Trophoblast cell (in vitro differentiated cells and primary cell): ENCODE measurements at regions not wholly inside any gene's neighbourhood (a gene's known extent, or its start where the extent isn't known, plus 50 kb on each side); places are given as distances from the start of the nearest gene placed in this dataset.
"Not testable (repeated sequence)": the region's sequence is repeated elsewhere in the genome, so short reads cannot be mapped to it uniquely, and the experiment has no call there.

Experiments used
- DNase-seq, 2 donors: peaks; one replicate each; pipeline ENCODE4 v3.0.0-alpha.2; 2016
- H2AFZ ChIP-seq: 2 replicates; pipeline ENCODE4 v1.6.1; 2013; ENCODE audit warnings: low read length, moderate library complexity, mild to moderate bottlenecking; ENCODE audit not compliant: insufficient read depth, poor library complexity
- H2AK5ac ChIP-seq: 2 replicates; pipeline ENCODE4 v1.6.1; 2013; ENCODE audit warnings: mild to moderate bottlenecking, low read length
- H2BK120ac ChIP-seq: 2 replicates; pipeline ENCODE4 v1.6.1; 2013; ENCODE audit warnings: low read length, mild to moderate bottlenecking, moderate library complexity; ENCODE audit not compliant: insufficient read depth, poor library complexity
- H2BK12ac ChIP-seq: 2 replicates; pipeline ENCODE4 v1.6.1; 2013; ENCODE audit warnings: mild to moderate bottlenecking, low read length, moderate library complexity
- H2BK5ac ChIP-seq: 2 replicates; pipeline ENCODE4 v1.6.1; 2013; ENCODE audit warnings: low read length, low read depth, moderate library complexity, mild to moderate bottlenecking; ENCODE audit not compliant: poor library complexity
- H3K14ac ChIP-seq: 2 replicates; pipeline ENCODE4 v1.6.1; 2013; ENCODE audit warnings: mild to moderate bottlenecking, low read length
- H3K18ac ChIP-seq: 2 replicates; pipeline ENCODE4 v1.6.1; 2013; ENCODE audit warnings: mild to moderate bottlenecking, low read length
- H3K23ac ChIP-seq: 2 replicates; pipeline ENCODE4 v1.6.1; 2013; ENCODE audit warnings: low read length
- H3K27ac ChIP-seq: 2 replicates; pipeline ENCODE4 v1.5.1; 2013; ENCODE audit warnings: low read depth, mild to moderate bottlenecking, inconsistent platforms, low read length, moderate library complexity
- H3K27me3 ChIP-seq: 2 replicates; pipeline ENCODE4 v1.6.1; 2013; ENCODE audit warnings: inconsistent platforms, mild to moderate bottlenecking, low read length, moderate library complexity; ENCODE audit not compliant: insufficient read depth
- H3K36me3 ChIP-seq, 2 experiments: 1 replicate in 1 of 2; 2 replicates in 1 of 2; pipeline ENCODE4 v1.6.1; 2013; ENCODE audit warnings: low read length in 2 of 2, mild to moderate bottlenecking in 2 of 2, moderate library complexity in 1 of 2; ENCODE audit not compliant: insufficient read depth in 2 of 2, control insufficient read depth in 1 of 2
- H3K4ac ChIP-seq: 2 replicates; pipeline ENCODE4 v1.6.1; 2013; ENCODE audit warnings: low read depth, mild to moderate bottlenecking, low read length, moderate library complexity
- H3K4me1 ChIP-seq, 2 experiments: 1 replicate in 1 of 2; 2 replicates in 1 of 2; pipeline ENCODE4 v1.6.1; 2013; ENCODE audit warnings: low read length in 2 of 2, mild to moderate bottlenecking in 2 of 2, moderate library complexity in 1 of 2; ENCODE audit not compliant: insufficient read depth in 2 of 2, control insufficient read depth in 1 of 2
- H3K4me2 ChIP-seq: 2 replicates; pipeline ENCODE4 v1.6.1; 2013; ENCODE audit warnings: inconsistent platforms, mild to moderate bottlenecking, low read length, moderate library complexity
- H3K4me3 ChIP-seq: 2 replicates; pipeline ENCODE4 v1.5.1; 2013; ENCODE audit warnings: mild to moderate bottlenecking, low read depth, low read length, inconsistent platforms
- H3K79me1 ChIP-seq: one replicate; pipeline ENCODE4 v1.6.1; 2013; ENCODE audit warnings: low read length
- H3K79me2 ChIP-seq: 2 replicates; pipeline ENCODE4 v1.6.1; 2013; ENCODE audit warnings: low read length, mild to moderate bottlenecking; ENCODE audit not compliant: control insufficient read depth, insufficient read depth, poor library complexity
- H3K9ac ChIP-seq: 2 replicates; pipeline ENCODE4 v1.6.1; 2013; ENCODE audit warnings: mild to moderate bottlenecking, low read length
- H3K9me3 ChIP-seq: 2 replicates; pipeline ENCODE4 v1.6.1; 2013; ENCODE audit warnings: low read depth, mild to moderate bottlenecking, control low read depth, inconsistent platforms, low read length; ENCODE audit not compliant: insufficient read depth
- H4K12ac ChIP-seq: 2 replicates; pipeline ENCODE4 v1.6.1; 2013; ENCODE audit warnings: low read depth, mild to moderate bottlenecking, low read length, moderate library complexity
- H4K8ac ChIP-seq: 2 replicates; pipeline ENCODE4 v1.6.1; 2013; ENCODE audit warnings: low read depth, mild to moderate bottlenecking, low read length, moderate library complexity
- H4K91ac ChIP-seq: one replicate; pipeline ENCODE4 v1.6.1; 2013; ENCODE audit warnings: low read depth, mild to moderate bottlenecking, low read length, moderate library complexity
- WGBS: extraction: QIAGEN DNeasy Blood & Tissue Kit; methylation state at CpG from one replicate; pipeline ENCODE4 v1.1.7; 2013; ENCODE audit warnings: missing lambda C conversion rate; ENCODE audit not compliant: insufficient read length, insufficient coverage; ENCODE audit errors: extremely low coverage; 5-methylcytosine and 5-hydroxymethylcytosine counted together

GRCh38 chr2:134043028-134043427 is 210.8 kb upstream of the MGAT5 start:
- not testable (repeated sequence) for H2AK5ac ChIP-seq, H3K79me1 ChIP-seq, DNase-seq, H3K23ac ChIP-seq, H2BK12ac ChIP-seq, H2BK120ac ChIP-seq, H3K9ac ChIP-seq, H4K91ac ChIP-seq, H3K4me1 ChIP-seq, H3K4me2 ChIP-seq, H2AFZ ChIP-seq, H4K12ac ChIP-seq, H3K14ac ChIP-seq, H3K79me2 ChIP-seq, H4K8ac ChIP-seq, H3K4ac ChIP-seq, H3K27me3 ChIP-seq, H3K36me3 ChIP-seq, H3K9me3 ChIP-seq, H2BK5ac ChIP-seq, H3K18ac ChIP-seq, H3K4me3 ChIP-seq, H3K27ac ChIP-seq
- no CpG with 5 or more reads among the region's 8 CpGs for WGBS

GRCh38 chr2:134052173-134052572 is 201.7 kb upstream of the MGAT5 start:
- Histone ChIP-seq H4K12ac (no peak overlapping the region), H3K9ac (no peak overlapping the region), H2AK5ac (no peak overlapping the region), H3K4ac (no peak overlapping the region), H3K79me2 (no peaks in the 10 kb centered on the region), H2BK12ac (no peak overlapping the region), H2BK5ac (no peak overlapping the region), H4K8ac (no peak overlapping the region), H4K91ac (no peak overlapping the region), H3K14ac (no peak overlapping the region), H3K9me3 (no peaks in the 10 kb centered on the region), H2AFZ (no peak overlapping the region), H3K27me3 (no peaks in the 10 kb centered on the region), H3K36me3 (no peaks in the 10 kb centered on the region), H3K23ac (no peak overlapping the region), H3K4me2 (no peak overlapping the region), H3K79me1 (no peaks in the 10 kb centered on the region), H3K4me3 (no peak overlapping the region), H3K18ac (no peak overlapping the region), H3K27ac (no peak overlapping the region), H2BK120ac (no peak overlapping the region), H3K4me1 (no peaks in the 10 kb centered on the region)
- no CpG with 5 or more reads among the region's 4 CpGs for WGBS
- DNase-seq: no peak

GRCh38 chr2:134056173-134056572 is 197.7 kb upstream of the MGAT5 start:
- H3K79me1 ChIP-seq: no peaks in the 10 kb centered on the region
- H3K79me2 ChIP-seq: no peaks in the 10 kb centered on the region
- H3K9me3 ChIP-seq: no peaks in the 10 kb centered on the region
- no peaks in the 10 kb centered on the region for H3K4me1 ChIP-seq
- no peak overlapping the region for H4K12ac ChIP-seq
- H3K27me3 ChIP-seq: no peaks in the 10 kb centered on the region
- WGBS: no CpG with 5 or more reads among the region's 2 CpGs
- no peak overlapping the region for H2BK5ac ChIP-seq
- no peak overlapping the region for H3K18ac ChIP-seq
- H3K27ac ChIP-seq: no peak overlapping the region
- H3K4me3 ChIP-seq: no peak overlapping the region
- H4K91ac ChIP-seq: no peak overlapping the region
- H2BK120ac ChIP-seq: no peak overlapping the region
- H3K4me2 ChIP-seq: no peak overlapping the region
- no peak for DNase-seq
- no peak overlapping the region for H3K9ac ChIP-seq
- no peak overlapping the region for H4K8ac ChIP-seq
- H2AK5ac ChIP-seq: no peak overlapping the region
- H3K23ac ChIP-seq: no peak overlapping the region
- no peak overlapping the region for H3K14ac ChIP-seq
- H3K36me3 ChIP-seq: no peaks in the 10 kb centered on the region
- H2AFZ ChIP-seq: no peak overlapping the region
- no peak overlapping the region for H3K4ac ChIP-seq
- H2BK12ac ChIP-seq: no peak overlapping the region

- not testable (repeated sequence) for H4K12ac ChIP-seq, H3K18ac ChIP-seq, H4K91ac ChIP-seq, H3K79me2 ChIP-seq, H2BK120ac ChIP-seq, H3K4ac ChIP-seq, H2AK5ac ChIP-seq, H3K9ac ChIP-seq, H3K4me3 ChIP-seq, H3K9me3 ChIP-seq, H3K4me2 ChIP-seq, H4K8ac ChIP-seq, H3K79me1 ChIP-seq, H3K23ac ChIP-seq, H3K14ac ChIP-seq, DNase-seq, H2BK5ac ChIP-seq, H2BK12ac ChIP-seq, H3K36me3 ChIP-seq, H3K27me3 ChIP-seq, H3K27ac ChIP-seq, H3K4me1 ChIP-seq, H2AFZ ChIP-seq
- no CpG with 5 or more reads among the region's 8 CpGs for WGBS
Measured at GRCh38 chr2:134061066-134061465, 192.8 kb upstream of the MGAT5 start.
